GM18873 (cell line): ENCODE measurements at regions not wholly inside any gene's neighbourhood (a gene's known extent, or its start where the extent isn't known, plus 50 kb on each side); places are given as distances from the start of the nearest gene placed in this dataset.

Experiments used
- ATAC-seq: cut with Tn5 transposase; IDR thresholded peaks from one replicate; pipeline ENCODE4 v1.9.1; 2021; ENCODE audit warnings: mild to moderate bottlenecking, moderate library complexity, moderate number of reproducible peaks; ENCODE audit not compliant: unreplicated experiment, low FRiP score

DNA sequence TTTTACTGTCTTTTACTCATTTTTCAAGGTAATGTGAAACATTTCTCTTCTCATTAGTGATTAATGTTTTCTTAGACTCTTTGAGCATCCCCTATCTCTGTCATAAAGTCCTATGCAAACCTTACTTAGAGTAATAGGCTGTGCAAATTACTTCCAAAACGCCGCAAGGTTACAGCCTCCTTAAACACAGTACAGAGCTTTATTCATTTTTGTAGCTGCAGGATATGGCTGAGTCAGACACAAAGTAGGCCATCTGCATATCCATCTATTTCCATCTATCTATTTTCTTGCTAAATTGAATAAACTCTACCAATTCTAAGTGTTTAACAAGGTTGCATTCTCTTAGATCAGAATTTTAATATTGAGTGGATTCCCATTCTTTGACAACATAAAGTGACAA, 335.6 kb upstream of the SLC16A7 start:
- ATAC-seq = no peak

GRCh38 chr12:59252731-59253130, 332.4 kb upstream of the LRIG3 start:
- ATAC-seq = no peak

DNA sequence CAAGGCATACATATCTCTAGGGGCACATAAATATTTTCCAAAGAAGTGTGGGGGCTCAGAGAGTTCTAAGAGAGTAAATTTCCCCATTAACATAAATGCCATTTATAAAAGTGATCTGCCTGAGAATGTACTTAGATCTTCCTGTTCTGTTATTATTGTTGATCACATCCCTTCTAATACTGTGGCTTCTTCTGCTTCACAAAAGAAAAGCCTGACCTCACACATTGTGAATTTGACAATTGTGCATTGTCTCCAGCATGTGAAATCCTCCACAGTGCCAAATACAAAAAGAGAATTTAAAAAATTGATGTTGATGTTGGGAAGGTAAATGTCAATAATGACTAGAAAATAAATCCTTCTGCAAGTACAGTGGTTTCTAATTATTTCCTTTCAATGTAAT, 330.5 kb upstream of the LRIG3 start:
- ATAC-seq = no peak

- ATAC-seq = no peak
These were observed 319.7 kb upstream of the LRIG3 start for GRCh38 chr12:59240048-59240447.

DNA sequence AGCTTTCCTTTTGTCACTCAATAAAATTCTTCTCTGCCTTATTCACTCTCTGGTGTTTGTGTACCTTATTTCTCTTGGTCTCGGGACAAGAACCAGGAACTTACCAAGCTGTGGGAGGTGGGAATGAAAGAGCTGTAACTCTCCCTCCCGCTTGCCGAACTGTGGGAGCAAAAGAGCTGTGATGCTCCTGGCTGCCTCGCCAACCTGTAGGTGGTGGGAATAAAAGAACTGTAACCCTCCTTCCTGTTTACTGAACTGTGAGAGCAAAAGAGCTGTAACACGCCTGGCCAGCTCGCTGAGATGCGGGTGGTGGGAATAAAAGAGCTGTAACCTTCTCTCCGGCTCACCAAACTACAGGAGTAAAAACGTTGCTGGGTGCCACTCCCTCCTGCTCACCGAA, 314.1 kb upstream of the LRIG3 start:
- ATAC-seq = no peak

DNA sequence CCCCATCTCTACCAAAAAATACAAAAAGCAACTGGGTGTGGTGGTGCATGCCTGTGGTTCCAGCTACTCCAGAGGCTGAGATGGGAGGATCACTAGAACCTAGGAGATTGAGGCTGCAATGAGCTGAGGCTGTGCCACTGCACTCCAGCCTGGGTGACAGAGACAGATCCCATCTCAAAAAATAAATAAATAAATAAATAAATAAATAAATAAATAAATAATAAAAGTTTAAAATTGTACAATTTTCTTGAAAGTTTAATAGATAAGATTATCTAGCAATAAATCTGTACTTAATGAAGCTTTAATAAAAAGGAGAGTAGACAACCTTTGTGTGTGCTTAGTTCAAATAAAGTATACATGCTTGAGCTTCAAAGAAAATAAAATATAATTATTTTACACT, 310.0 kb upstream of the LRIG3 start:
- no peak for ATAC-seq

GRCh38 chr12:59219148-59219547, 298.8 kb upstream of the LRIG3 start:
- no peak for ATAC-seq

- ATAC-seq = no peak
These were observed 276.7 kb upstream of the LRIG3 start for GRCh38 chr12:59196989-59197388.

- no peak for ATAC-seq
These were observed 274.5 kb upstream of the LRIG3 start for GRCh38 chr12:59194794-59195193.

GRCh38 chr12:59193476-59194050, 273.3 kb upstream of the LRIG3 start:
- ATAC-seq = no peak

DNA sequence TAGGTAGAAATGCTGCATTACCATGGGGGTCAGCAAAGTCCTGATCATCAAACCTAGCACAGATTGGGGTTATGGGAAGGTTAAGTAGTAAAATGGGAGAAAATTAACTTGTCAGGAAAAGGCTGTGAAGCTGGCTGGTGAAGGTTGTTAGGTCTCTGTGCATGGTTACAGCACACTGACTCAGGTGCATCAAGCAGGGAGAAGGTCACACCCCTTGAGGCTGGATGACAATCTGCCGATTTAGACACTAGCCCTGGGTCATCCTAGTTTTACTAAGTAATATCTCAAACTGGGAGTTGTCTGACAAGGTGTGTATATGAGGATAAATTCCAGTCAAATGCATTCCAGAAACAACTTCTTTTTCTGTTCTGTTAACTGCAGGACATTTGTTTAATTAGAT, 271.1 kb upstream of the LRIG3 start:
- ATAC-seq = no peak

DNA sequence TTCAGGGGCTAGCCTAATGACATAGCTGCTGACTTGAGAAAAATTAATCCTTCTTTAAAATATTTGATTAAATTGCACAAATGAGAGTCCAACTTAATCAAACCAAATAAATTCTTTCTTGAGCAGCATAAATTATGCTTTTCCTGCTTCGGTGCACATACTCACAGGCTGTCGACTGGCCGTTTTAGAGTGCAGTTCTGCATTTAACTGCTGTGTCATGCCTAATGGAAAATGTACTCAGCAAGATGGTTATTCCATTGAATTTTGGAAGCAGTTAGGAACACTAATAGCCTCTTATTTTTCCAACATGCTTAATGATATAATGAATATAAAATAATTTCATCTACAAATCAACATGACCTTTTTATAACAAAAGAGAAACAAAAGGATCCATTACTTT, 266.1 kb upstream of the LRIG3 start:
- ATAC-seq = no peak

DNA sequence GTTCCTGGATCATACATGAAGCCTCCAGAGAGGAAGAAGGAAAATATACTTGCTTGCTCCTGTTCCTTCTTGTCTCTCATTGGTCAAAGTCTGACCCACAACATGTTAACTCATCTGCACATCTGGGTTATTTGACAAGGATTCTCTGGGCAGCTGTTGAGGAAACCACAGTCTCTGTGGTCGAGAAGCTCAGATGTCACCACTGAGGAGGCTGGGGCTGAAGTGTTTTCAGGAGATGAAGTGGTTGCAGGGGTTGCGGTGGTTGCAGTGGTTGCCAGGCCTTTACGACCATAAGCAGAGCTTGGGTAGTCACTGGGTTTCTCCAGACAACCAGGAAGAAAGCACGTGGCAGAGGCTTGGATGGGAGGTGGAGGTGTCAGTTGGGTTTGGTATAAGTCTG, 265.0 kb upstream of the LRIG3 start:
- no peak for ATAC-seq

DNA sequence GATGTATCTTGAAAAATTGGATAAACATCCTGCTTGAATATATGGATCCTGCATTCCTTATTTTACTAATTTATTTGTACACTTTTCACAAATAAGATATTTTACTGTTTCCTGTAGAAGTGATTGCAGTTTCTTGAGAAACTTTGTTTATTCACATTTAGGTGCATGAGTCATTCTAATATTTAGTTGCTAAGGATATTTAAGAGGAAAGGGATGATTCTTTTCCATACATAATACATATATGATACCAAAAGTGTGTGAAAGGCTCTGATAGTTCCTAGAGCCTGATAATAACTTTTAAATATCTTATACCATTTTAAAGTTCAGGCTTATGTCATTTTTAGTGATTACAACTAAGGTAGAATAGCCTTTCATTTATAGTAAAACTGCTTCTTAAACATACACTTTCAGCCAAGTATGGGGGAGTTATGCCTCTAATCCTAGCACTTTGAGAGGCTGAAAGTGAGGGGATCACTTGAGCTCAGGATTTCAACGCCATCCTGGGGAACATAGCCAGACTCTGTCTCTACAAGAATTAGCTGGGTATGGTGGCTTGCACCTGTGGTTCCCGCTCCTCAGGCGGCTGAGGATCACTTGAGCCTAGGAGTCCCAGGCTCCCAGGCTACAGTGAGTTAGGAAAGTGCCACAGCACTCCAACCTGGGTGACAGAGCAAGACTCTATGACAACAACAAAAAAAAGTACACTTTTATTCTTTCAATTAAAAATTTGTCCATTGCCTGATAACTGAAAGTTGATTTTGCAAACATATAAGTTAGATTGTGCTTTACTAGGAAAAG, 262.6 kb upstream of the LRIG3 start:
- ATAC-seq = no peak

DNA sequence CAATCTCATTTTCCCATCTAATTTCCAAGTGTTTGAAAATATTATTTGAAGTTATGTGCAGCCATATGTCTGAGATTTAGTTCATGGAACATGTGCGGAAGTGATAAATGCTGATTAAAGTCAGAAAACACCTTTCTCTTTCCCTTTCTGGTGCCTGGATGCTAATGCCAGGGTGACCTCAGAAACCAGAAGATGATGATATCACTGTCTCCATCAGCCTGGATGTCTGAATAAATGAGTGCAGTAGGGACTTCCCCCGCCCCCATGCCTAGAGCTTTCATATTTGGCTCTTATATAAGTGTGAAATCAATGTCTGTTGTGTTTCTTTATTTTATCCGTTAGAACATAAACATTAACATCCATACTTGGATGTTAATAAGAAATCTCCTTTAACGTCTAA, 261.9 kb upstream of the LRIG3 start:
- ATAC-seq = no peak

GRCh38 chr12:59181196-59181777, 261.0 kb upstream of the LRIG3 start:
- no peak for ATAC-seq

- no peak for ATAC-seq
These were observed 258.9 kb upstream of the LRIG3 start for GRCh38 chr12:59179231-59179630.

DNA sequence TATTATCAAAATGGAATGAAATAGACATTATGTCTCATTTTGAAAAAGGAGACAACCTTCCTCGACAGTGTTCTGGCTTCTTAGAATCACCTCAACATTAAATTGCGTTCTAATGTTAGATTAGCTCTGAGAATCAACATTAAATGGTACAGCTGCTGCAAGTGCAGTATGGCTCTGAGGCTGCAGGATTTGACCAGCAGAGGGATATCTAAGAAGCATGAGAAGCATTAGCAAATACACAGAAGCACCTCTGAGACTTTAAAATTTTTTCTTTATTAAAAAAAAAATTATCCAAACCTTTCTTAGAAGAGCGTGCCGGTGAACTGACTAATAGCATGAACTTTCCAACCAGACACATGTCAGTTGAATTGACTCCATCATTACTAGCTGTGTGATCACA, 253.4 kb upstream of the LRIG3 start:
- ATAC-seq = no peak

GRCh38 chr12:59168647-59169046, 248.3 kb upstream of the LRIG3 start:
- ATAC-seq = no peak

DNA sequence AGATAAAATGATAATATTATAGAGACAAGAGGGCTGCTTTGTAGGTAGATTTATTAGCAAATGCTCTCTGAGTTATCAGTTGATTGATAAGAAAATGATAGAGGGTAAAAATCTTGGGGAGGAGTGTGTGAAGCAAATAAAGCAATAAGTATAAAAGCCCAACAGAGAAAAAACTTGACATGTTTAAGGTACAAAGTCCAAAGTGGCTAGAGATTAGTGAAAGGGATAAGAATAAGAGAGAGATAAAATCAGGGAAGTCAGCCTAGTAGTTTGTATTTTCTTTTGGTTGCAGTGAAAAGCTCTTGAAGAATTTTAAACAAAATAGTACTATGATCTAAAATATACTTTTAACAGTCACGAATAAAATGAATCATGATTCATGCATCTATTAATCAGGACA, 246.2 kb upstream of the LRIG3 start:
- ATAC-seq = no peak

DNA sequence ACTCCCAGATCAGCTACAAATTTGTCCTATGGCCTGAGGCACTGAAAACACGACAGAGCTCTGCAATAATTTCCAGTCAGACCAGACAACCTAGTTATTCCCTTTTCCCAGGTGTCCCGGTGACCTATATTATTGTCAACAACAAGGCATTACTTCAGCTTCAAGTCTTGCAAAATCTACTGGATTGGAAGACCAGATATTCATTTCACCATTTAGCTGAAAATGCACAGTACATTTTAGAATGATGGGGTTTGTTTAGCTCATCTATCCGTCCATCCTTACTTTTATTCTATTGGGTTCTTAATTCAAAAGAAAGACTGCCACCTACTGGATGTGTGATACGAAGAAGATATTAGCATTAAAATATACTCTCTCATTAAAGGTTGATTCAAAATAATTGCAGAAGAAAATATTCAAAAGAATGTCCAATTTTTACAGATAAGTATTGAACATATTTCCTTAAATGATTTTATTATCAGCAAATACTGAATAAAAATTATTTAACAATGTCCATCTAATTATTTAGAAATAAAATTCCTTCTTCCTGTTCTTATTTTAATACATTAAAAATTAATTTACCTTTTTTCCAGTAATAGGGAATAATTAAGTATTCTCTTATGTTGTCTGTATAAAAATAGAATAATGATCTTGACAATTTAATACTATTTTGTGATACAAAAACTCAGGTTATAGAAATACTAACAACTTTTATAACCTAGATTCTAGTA, 244.9 kb upstream of the LRIG3 start:
- no peak for ATAC-seq
